Lung (tissue), 11 donors: ENCODE measurements at regions not wholly inside any gene's neighbourhood (a gene's known extent, or its start where the extent isn't known, plus 50 kb on each side); places are given as distances from the start of the nearest gene placed in this dataset.

ENCODE experiments used
- ATAC-seq: fragments of 200-7000 bp; cut with Tn5 transposase; one replicate; pipeline ENCODE4 v1.9.1; 2020; ENCODE audit warnings: moderate number of reproducible peaks; ENCODE audit not compliant: insufficient read depth, low FRiP score
- DNase-seq, 3 donors: peaks; one replicate each; pipeline ENCODE4 v3.0.0-alpha.2; 2013 to 2017
- H3K27ac ChIP-seq, 2 donors: one replicate each; pipeline ENCODE4 v1.5.1; 2013; ENCODE audit warnings: mild to moderate bottlenecking in 2 of 2, moderate library complexity in 2 of 2, control low read depth in 1 of 2, inconsistent platforms in 1 of 2, low read depth in 1 of 2, low read length in 1 of 2
- H3K27me3 ChIP-seq, 3 donors: one replicate each; pipeline ENCODE4 v1.5.1; 2013; ENCODE audit warnings: low read length in 2 of 3; ENCODE audit not compliant: control insufficient read depth in 3 of 3, insufficient read depth in 3 of 3
- H3K36me3 ChIP-seq, 4 donors: one replicate each; pipeline ENCODE4 v1.5.1; 2013; ENCODE audit warnings: low read length in 4 of 4, mild to moderate bottlenecking in 1 of 4, moderate library complexity in 1 of 4; ENCODE audit not compliant: control insufficient read depth in 4 of 4, insufficient read depth in 4 of 4
- H3K4me1 ChIP-seq, 5 donors: one replicate each; pipeline ENCODE4 v1.5.1; 2013; ENCODE audit warnings: low read length in 5 of 5, mild to moderate bottlenecking in 2 of 5, moderate library complexity in 1 of 5; ENCODE audit not compliant: control insufficient read depth in 5 of 5, insufficient read depth in 5 of 5
- H3K4me3 ChIP-seq: one replicate; pipeline ENCODE4 v1.5.1; 2013; ENCODE audit warnings: mild to moderate bottlenecking, control low read depth, moderate library complexity
- H3K9ac ChIP-seq, 2 donors: one replicate each; pipeline ENCODE4 v1.5.1; 2013; ENCODE audit warnings: low read length in 2 of 2, control low read depth in 1 of 2; ENCODE audit not compliant: insufficient read depth in 1 of 2
- H3K9me3 ChIP-seq, 4 donors: one replicate each; pipeline ENCODE4 v1.5.1; 2013; ENCODE audit warnings: low read length in 3 of 4, mild to moderate bottlenecking in 1 of 4, moderate library complexity in 1 of 4; ENCODE audit not compliant: control insufficient read depth in 4 of 4, insufficient read depth in 3 of 4
- CTCF ChIP-seq: IDR thresholded peaks from 2 replicates; pipeline ENCODE4 v1.5.1; 2012; ENCODE audit warnings: mild to moderate bottlenecking; ENCODE audit errors: control extremely low read depth, extremely low read depth
- WGBS, 2 donors: extraction: QIAGEN DNeasy Blood & Tissue Kit; methylation state at CpG; one replicate each; pipeline ENCODE4 v1.1.7; 2013; 5-methylcytosine and 5-hydroxymethylcytosine counted together
- donor health status: control.
- donor health status: control.
- donor health status: Bipolar disorder and iron deficiency.
- donor health status: healthy.
- donor health status: DM: yes; HTN: yes; CAD: no.

- no peaks in the 10 kb centered on the region for H3K36me3 ChIP-seq
- H3K9me3 ChIP-seq = no peaks in the 10 kb centered on the region
- 91% methylated on average over 5 of the region's 5 CpGs for WGBS, 2 donors
- no peaks in the 10 kb centered on the region for H3K4me1 ChIP-seq
- H3K27ac ChIP-seq = no peak overlapping the region
- H3K9ac ChIP-seq = no peak overlapping the region
- no peaks in the 10 kb centered on the region for H3K27me3 ChIP-seq
- DNase-seq (peak in 1 of 3 donors; percentile 23), ATAC-seq (no peak)
- no peak overlapping the region for H3K4me3 ChIP-seq
- no peak for TF ChIP-seq CTCF
Measured at GRCh38 chr5:124353016-124353415, 393.4 kb downstream of the ZNF608 start.

- Histone ChIP-seq H3K9ac (no peak overlapping the region), H3K4me3 (no peak overlapping the region), H3K27me3 (no peaks in the 10 kb centered on the region), H3K9me3 (no peaks in the 10 kb centered on the region), H3K4me1 (no peaks in the 10 kb centered on the region), H3K36me3 (no peaks in the 10 kb centered on the region), H3K27ac (no peak overlapping the region)
- WGBS, 2 donors = 74 to 78% methylated on average over 4 of the region's 4 CpGs
- TF ChIP-seq CTCF = no peak
- DNase-seq = no peak
- ATAC-seq = no peak
Measured at GRCh38 chr5:124352312-124352711, 394.1 kb downstream of the ZNF608 start.

- H3K27ac ChIP-seq = no peak overlapping the region
- H3K9me3 ChIP-seq = no peaks in the 10 kb centered on the region
- ATAC-seq = no peak
- H3K36me3 ChIP-seq = no peaks in the 10 kb centered on the region
- WGBS, 2 donors = 89 to 92% methylated on average over 4 of the region's 4 CpGs
- no peaks in the 10 kb centered on the region for H3K4me1 ChIP-seq
- TF ChIP-seq CTCF = no peak
- DNase-seq = no peak
- no peak overlapping the region for H3K9ac ChIP-seq
- no peaks in the 10 kb centered on the region for H3K27me3 ChIP-seq
- H3K4me3 ChIP-seq = no peak overlapping the region
Measured at GRCh38 chr5:124349931-124350330, 396.5 kb downstream of the ZNF608 start.

GRCh38 chr5:124343451-124343867, 403.0 kb downstream of the ZNF608 start:
- DNase-seq = no peak
- Histone ChIP-seq H3K9me3 (no peaks in the 10 kb centered on the region), H3K36me3 (no peaks in the 10 kb centered on the region), H3K27ac (peak overlapping the region in 1 of 2 donors; percentile 6), H3K27me3 (no peaks in the 10 kb centered on the region), H3K4me3 (no peak overlapping the region), H3K4me1 (peaks cover 6 to 30% (median 23%) of the 10 kb centered on the region in 5 donors), H3K9ac (no peak overlapping the region)
- peak; percentile 83 for ATAC-seq
- TF ChIP-seq CTCF = no peak
- WGBS, 2 donors = 72 to 87% methylated on average over 5 of the region's 5 CpGs
